ENCODE measurements at regions not wholly inside any gene's neighbourhood (a gene's known extent, or its start where the extent isn't known, plus 50 kb on each side); places are given as distances from the start of the nearest gene placed in this dataset.

DNA sequence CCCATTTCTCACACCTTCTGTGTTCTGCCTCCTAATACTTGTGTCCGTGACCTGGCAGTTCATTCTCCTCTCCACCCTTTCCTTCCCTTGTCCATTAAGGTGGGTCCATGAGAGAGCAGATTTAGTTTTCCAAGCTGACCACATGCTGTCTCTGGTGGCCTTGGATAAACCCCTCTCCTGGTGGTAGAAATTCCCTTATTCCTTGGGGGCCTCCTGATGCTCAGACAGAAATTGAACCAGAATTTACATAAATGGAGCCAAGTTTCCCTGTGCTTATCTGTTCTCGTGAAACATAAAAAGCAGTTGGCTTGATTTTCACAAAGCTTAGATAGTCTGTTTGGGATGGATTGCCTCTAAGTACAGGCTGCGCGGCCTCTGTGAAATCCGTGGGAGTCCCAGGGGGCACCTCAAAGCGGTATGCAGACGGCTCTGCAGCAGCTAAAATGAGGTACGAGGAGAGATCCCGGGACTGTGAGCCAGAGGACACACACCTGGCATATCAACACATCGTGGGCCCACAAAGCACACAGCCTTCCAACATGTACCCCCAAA is 101.0 kb upstream of the NMNAT3 start:
- no peak overlapping the region for H3K27ac ChIP-seq
- TF ChIP-seq, protein P1, sequence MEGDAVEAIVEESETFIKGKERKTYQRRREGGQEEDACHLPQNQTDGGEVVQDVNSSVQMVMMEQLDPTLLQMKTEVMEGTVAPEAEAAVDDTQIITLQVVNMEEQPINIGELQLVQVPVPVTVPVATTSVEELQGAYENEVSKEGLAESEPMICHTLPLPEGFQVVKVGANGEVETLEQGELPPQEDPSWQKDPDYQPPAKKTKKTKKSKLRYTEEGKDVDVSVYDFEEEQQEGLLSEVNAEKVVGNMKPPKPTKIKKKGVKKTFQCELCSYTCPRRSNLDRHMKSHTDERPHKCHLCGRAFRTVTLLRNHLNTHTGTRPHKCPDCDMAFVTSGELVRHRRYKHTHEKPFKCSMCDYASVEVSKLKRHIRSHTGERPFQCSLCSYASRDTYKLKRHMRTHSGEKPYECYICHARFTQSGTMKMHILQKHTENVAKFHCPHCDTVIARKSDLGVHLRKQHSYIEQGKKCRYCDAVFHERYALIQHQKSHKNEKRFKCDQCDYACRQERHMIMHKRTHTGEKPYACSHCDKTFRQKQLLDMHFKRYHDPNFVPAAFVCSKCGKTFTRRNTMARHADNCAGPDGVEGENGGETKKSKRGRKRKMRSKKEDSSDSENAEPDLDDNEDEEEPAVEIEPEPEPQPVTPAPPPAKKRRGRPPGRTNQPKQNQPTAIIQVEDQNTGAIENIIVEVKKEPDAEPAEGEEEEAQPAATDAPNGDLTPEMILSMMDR (conservative IDR thresholded peaks at IDR 0.05), result no peak

DNA sequence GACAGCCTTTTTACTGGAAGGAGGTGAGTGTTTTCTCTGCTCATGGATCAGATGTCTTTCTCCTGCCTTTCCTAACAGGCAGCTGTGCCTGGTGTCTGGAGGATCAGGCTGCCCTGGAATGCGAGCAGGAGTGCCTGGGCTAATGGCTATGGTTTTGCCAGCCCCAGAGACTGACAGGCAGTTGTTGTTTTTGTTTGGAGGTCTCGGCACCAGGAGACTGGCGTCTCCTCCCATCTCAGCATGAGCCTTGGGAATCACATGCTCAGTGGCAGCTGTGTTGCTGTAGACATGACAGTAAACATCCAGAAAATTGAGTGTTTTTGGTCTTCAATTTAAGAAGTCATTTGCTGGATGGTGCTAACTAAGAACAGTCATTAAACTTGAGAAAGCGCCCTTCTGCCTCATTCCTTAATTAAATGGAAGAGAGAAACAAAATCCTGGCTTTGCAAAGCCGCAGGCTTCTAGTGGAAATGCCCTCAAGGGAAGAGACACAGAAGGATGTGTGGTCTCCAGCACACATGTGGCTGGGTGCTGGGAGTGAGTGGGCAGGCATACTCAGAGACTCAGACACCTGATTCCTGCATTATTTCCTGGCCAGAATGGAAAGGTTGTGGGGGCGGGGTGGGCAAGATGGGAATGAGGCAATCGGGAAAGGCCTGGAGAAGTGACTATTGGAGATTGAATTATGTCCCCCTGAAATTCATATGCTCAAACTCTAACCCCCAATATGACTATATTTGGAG is 97.0 kb upstream of the NMNAT3 start:
- TF ChIP-seq, protein P1 (conservative IDR thresholded peaks at IDR 0.05), result no peak
- H3K27ac ChIP-seq, result no peak overlapping the region

DNA sequence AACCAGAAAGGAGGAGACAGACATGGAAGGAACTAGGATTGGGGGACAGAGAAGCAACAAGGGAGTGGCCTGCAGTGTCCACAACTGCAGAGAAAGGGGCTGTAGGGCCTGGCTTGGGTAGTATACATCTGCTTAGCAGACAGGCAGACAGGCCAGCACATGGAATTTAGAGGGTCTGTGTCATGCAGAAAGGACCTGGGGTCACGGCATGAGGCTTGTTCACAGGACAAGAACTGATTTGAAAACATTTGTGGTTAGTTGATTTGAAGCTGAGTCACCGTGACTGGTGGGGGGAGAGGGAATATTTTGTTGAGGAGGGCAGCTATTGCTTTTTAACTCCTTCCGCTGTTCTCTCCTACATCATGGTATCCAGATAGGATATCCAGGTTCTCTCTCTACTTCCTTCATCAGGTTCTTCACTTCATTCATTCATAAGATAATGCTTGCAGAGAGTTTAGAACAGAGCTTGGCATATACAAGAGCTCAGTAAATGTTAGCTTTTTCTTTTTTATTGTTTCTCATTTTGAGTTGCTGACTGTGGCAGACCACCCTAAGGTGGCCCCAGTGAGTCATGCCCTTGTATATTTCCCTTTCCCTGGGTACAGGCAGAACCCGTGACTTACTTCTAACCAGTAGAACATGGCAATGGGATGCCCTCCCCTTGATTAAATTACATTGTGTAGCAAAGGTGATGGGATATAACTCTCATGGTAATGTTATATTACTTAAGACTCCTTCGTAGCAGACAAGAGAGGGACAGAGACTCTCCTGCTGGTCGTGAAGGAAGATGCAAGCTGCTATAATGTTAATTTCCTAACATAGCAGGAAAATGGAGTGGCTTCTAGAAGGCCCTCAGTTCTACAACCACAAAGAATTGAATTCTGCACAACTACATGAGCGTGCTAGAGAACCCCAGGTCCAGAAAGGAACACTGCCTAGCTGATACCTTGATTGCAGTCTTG is 95.0 kb upstream of the NMNAT3 start:
- TF ChIP-seq, protein P1 (conservative IDR thresholded peaks at IDR 0.05), result no peak
- H3K27ac ChIP-seq, result no peak overlapping the region

DNA sequence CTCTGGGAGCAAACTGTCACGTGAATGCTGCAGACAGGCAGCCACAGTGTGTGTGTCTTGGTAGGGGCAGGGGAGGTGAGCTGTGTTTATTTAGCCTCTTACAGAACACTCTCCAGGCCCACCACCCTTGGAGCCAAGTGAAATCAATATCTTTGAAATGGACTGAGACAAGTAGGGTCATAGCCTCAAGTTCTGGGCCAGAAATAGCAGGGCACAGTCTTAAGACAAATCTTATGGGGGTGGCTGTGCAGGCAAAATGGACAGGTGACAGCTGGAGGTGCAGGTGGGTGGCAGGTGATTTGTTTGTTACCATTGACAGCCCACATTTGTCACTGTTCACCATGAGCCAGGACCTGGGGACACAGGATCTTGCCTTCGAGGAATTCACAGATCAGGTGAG is 93.6 kb upstream of the NMNAT3 start:
- TF ChIP-seq, protein P1 (conservative IDR thresholded peaks at IDR 0.05), result no peak
- H3K27ac ChIP-seq, result no peak overlapping the region

DNA sequence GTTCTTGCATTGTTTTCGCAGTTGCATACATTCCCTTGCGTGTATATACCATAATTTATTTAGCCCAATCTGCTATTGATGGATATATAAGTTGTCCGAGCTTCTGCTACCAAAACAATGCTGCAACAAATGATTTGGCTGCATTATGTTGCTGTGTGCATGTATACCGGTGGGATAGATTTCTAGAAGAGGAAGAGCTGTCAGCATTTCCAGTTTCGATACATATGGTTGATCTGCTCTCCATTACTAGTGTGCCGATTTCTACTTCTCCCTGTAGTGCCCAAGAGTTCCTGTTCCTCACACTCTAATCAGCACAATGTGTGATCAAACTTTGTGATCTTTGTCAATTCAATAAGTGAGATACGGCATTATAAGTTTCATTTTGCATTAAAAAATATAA is 92.8 kb upstream of the NMNAT3 start:
- TF ChIP-seq, protein P1 (conservative IDR thresholded peaks at IDR 0.05), result no peak
- H3K27ac ChIP-seq, result no peak overlapping the region

DNA sequence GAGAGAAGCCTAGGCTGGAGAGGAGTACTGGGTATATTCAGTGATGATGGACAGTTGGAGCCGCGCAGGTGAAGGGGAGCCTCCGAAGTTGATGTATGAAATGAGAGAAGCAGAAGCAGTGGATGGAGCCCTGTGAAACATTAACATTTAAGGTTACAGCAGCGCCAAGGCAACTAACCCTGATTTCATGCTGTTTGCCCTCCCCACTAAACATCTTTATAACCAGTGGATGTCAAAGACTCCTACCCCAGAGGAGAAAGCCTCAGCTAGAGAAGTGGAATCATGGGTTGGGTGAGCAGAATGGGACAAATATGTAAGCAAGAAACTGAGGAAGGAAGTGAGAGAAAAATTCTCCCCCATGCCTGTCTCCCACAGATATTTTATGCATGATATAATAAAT is 92.0 kb upstream of the NMNAT3 start:
- TF ChIP-seq, protein P1 (conservative IDR thresholded peaks at IDR 0.05), result no peak
- H3K27ac ChIP-seq, result no peak overlapping the region

DNA sequence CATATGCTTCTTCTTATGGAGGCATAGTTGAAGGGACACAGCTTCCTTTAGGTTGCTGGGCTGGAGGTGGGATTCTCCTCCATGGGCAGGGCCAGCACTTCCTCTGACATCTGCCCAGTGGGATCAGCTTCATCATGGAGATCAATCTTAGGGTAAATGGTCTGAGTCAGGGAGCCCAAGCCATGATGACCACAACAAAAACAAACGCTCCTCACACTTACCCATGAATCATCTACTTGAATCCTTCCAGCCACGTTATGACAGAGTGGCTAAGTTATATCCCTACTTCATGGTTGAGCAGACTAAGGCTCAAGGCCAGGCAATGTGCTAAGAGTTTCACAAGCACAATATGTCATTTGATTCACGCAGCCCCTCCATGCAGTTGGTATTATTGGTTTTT is 87.2 kb upstream of the NMNAT3 start:
- TF ChIP-seq, protein P1 (conservative IDR thresholded peaks at IDR 0.05), result no peak
- H3K27ac ChIP-seq, result no peak overlapping the region
